Transverse colon (tissue), 4 donors: ENCODE measurements at regions not wholly inside any gene's neighbourhood (a gene's known extent, or its start where the extent isn't known, plus 50 kb on each side); places are given as distances from the start of the nearest gene placed in this dataset.

Experiments
- DNase-seq: peaks from one replicate; pipeline ENCODE4 v3.0.0-alpha.2; 2019
- H3K27ac ChIP-seq, 4 donors: fragments of 200-600 bp; sonication (generic); 2 replicates each; pipeline ENCODE4 v1.5.1; 2016 to 2018; ENCODE audit warnings: inconsistent platforms in 4 of 4
- H3K27me3 ChIP-seq: fragments of 200-600 bp; sonication (generic); 2 replicates; pipeline ENCODE4 v1.5.1; 2017; ENCODE audit warnings: inconsistent platforms
- H3K36me3 ChIP-seq, 4 donors: fragments of 200-600 bp; sonication (generic); 2 replicates each; pipeline ENCODE4 v1.5.1; 2017 to 2019; ENCODE audit warnings: inconsistent platforms in 4 of 4
- H3K4me1 ChIP-seq, 4 donors: fragments of 200-600 bp; sonication (generic); 2 replicates each; pipeline ENCODE4 v1.5.1; 2017 to 2020; ENCODE audit warnings: inconsistent platforms in 4 of 4
- H3K4me3 ChIP-seq, 4 donors: fragments of 200-600 bp; sonication (generic); 1 replicate in 1 of 4; 2 replicates in 3 of 4; pipeline versions ENCODE4 v1.5.1 to v1.6.1; 2017 to 2019; ENCODE audit warnings: inconsistent platforms in 4 of 4
- H3K9me3 ChIP-seq, 2 donors: fragments of 200-600 bp; sonication (generic); 2 replicates each; pipeline ENCODE4 v1.5.1; 2017 to 2019; ENCODE audit warnings: inconsistent platforms in 2 of 2
- EP300 ChIP-seq: sonication (generic); formaldehyde crosslinking; IDR thresholded peaks from one replicate; pipeline ENCODE4 v1.6.1; 2017; ENCODE audit warnings: antibody characterized with exemption, low read depth
- POLR2A ChIP-seq: fragments of 450-650 bp; IDR thresholded peaks from one replicate; pipeline ENCODE4 v1.6.1; 2016; ENCODE audit warnings: antibody characterized with exemption, mild to moderate bottlenecking, moderate library complexity
- POLR2AphosphoS5 ChIP-seq, 3 donors: sonication (generic); formaldehyde crosslinking; IDR thresholded peaks; one replicate each; pipeline ENCODE4 v1.6.1; 2016; ENCODE audit warnings: antibody characterized with exemption in 3 of 3
- WGBS, 2 donors: methylation state at CpG; one replicate each; pipeline ENCODE4 v1.1.5; 2018; ENCODE audit warnings: low coverage in 1 of 2; 5-methylcytosine and 5-hydroxymethylcytosine counted together
- in situ Hi-C, 4 donors: fragments of 200-750 bp; cut with MboI; loops; one replicate each; pipeline versions ENCODE4 v1.15.0 to v1.15.1; 2017; ENCODE audit warnings: low sequenced_read_pairs in 3 of 4, low pct_ligation_motif_present in 1 of 4, low pct_unique_long_range_greater_than_20kb in 1 of 4
- intact Hi-C: fragments of 100-400 bp; cut with DNase I; formaldehyde crosslinking; loops from one replicate; pipeline ENCODE4 v1.15.1; 2023; ENCODE audit warnings: low total_unique reads
- TF ChIP-seq, protein P1 (sequence below), 5 experiments: fragments of 200-600 bp in 3 of 5; fragments of 450-650 bp in 2 of 5; sonication (generic) in 3 of 5; IDR thresholded peaks; 1 replicate in 2 of 5; 2 replicates in 3 of 5; pipeline ENCODE4 v1.5.1; 2016 to 2017; ENCODE audit warnings: antibody characterized with exemption in 5 of 5, inconsistent platforms in 3 of 5, mild to moderate bottlenecking in 2 of 5, moderate library complexity in 1 of 5

- H3K27ac ChIP-seq: no peak overlapping the region
- peaks cover 0 to 5% (median 5%) of the 10 kb centered on the region in 4 donors for H3K4me1 ChIP-seq
- no peaks in the 10 kb centered on the region for H3K27me3 ChIP-seq
- TF ChIP-seq POLR2A: no peak
- TF ChIP-seq, protein P1, sequence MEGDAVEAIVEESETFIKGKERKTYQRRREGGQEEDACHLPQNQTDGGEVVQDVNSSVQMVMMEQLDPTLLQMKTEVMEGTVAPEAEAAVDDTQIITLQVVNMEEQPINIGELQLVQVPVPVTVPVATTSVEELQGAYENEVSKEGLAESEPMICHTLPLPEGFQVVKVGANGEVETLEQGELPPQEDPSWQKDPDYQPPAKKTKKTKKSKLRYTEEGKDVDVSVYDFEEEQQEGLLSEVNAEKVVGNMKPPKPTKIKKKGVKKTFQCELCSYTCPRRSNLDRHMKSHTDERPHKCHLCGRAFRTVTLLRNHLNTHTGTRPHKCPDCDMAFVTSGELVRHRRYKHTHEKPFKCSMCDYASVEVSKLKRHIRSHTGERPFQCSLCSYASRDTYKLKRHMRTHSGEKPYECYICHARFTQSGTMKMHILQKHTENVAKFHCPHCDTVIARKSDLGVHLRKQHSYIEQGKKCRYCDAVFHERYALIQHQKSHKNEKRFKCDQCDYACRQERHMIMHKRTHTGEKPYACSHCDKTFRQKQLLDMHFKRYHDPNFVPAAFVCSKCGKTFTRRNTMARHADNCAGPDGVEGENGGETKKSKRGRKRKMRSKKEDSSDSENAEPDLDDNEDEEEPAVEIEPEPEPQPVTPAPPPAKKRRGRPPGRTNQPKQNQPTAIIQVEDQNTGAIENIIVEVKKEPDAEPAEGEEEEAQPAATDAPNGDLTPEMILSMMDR (IDR thresholded peaks at IDR 0.05): no peak
- TF ChIP-seq POLR2AphosphoS5 (IDR thresholded peaks at IDR 0.05): no peak
- no peak for TF ChIP-seq EP300
- intact Hi-C loops (no loop called here), in situ Hi-C loops (no loop called here)
- no peaks in the 10 kb centered on the region for H3K9me3 ChIP-seq
- DNase-seq: no peak
- H3K36me3 ChIP-seq: no peaks in the 10 kb centered on the region
- no peak overlapping the region for H3K4me3 ChIP-seq
- 71% methylated on average over 3 of the region's 3 CpGs for WGBS, 2 donors
Observed at GRCh38 chr15:35629766-35630165, 83.8 kb upstream of the DPH6 start.

GRCh38 chr15:35630532-35630931 is 84.6 kb upstream of the DPH6 start:
- no peak for DNase-seq
- no peaks in the 10 kb centered on the region for H3K9me3 ChIP-seq
- no peaks in the 10 kb centered on the region for H3K27me3 ChIP-seq
- H3K36me3 ChIP-seq: no peaks in the 10 kb centered on the region
- TF ChIP-seq, protein P1 (IDR thresholded peaks at IDR 0.05): no peak
- TF ChIP-seq POLR2AphosphoS5 (IDR thresholded peaks at IDR 0.05) (no peak), EP300 (no peak), POLR2A (no peak)
- 50 to 70% methylated on average over 2 to 3 of the region's 3 CpGs for WGBS, 2 donors
- H3K4me1 ChIP-seq: peaks cover 0 to 5% (median 5%) of the 10 kb centered on the region in 4 donors
- no peak overlapping the region for H3K27ac ChIP-seq
- intact Hi-C loops (no loop called here), in situ Hi-C loops (no loop called here)
- no peak overlapping the region for H3K4me3 ChIP-seq

- no peak overlapping the region for H3K27ac ChIP-seq
- no peaks in the 10 kb centered on the region for H3K36me3 ChIP-seq
- intact Hi-C loops: no loop called here
- no peaks in the 10 kb centered on the region for H3K9me3 ChIP-seq
- in situ Hi-C loops: no loop called here
- WGBS, 2 donors: 48 to 56% methylated on average over 1 to 3 of the region's 3 CpGs
- H3K4me3 ChIP-seq: no peak overlapping the region
- TF ChIP-seq POLR2A: no peak
- TF ChIP-seq, protein P1 (IDR thresholded peaks at IDR 0.05): no peak
- DNase-seq: peak; percentile 8
- H3K27me3 ChIP-seq: no peaks in the 10 kb centered on the region
- H3K4me1 ChIP-seq: peaks cover 0 to 5% (median 5%) of the 10 kb centered on the region in 4 donors
Observed at GRCh38 chr15:35630985-35631384, 85.0 kb upstream of the DPH6 start.

GRCh38 chr15:35633677-35634076 is 87.7 kb upstream of the DPH6 start:
- no peak overlapping the region for H3K4me3 ChIP-seq
- DNase-seq: peak; percentile 13
- no peaks in the 10 kb centered on the region for H3K9me3 ChIP-seq
- H3K4me1 ChIP-seq: peaks cover 0 to 5% (median 2%) of the 10 kb centered on the region in 4 donors
- H3K27me3 ChIP-seq: no peaks in the 10 kb centered on the region
- TF ChIP-seq, protein P1 (IDR thresholded peaks at IDR 0.05): no peak
- TF ChIP-seq EP300: no peak
- no peak for TF ChIP-seq POLR2A
- no peak for TF ChIP-seq POLR2AphosphoS5 (IDR thresholded peaks at IDR 0.05)
- H3K36me3 ChIP-seq: no peaks in the 10 kb centered on the region
- WGBS, 2 donors: 70 to 71% methylated on average over 2 to 3 of the region's 3 CpGs
- intact Hi-C loops (no loop called here), in situ Hi-C loops (no loop called here)
- no peak overlapping the region for H3K27ac ChIP-seq
